Lung (tissue), 11 donors: ENCODE measurements at regions not wholly inside any gene's neighbourhood (a gene's known extent, or its start where the extent isn't known, plus 50 kb on each side); places are given as distances from the start of the nearest gene placed in this dataset.

Experiments
- ATAC-seq: fragments of 200-7000 bp; cut with Tn5 transposase; one replicate; pipeline ENCODE4 v1.9.1; 2020; ENCODE audit warnings: moderate number of reproducible peaks; ENCODE audit not compliant: insufficient read depth, low FRiP score
- DNase-seq, 3 donors: peaks; one replicate each; pipeline ENCODE4 v3.0.0-alpha.2; 2013 to 2017
- H3K27ac ChIP-seq, 2 donors: one replicate each; pipeline ENCODE4 v1.5.1; 2013; ENCODE audit warnings: mild to moderate bottlenecking in 2 of 2, moderate library complexity in 2 of 2, control low read depth in 1 of 2, inconsistent platforms in 1 of 2, low read depth in 1 of 2, low read length in 1 of 2
- H3K27me3 ChIP-seq, 3 donors: one replicate each; pipeline ENCODE4 v1.5.1; 2013; ENCODE audit warnings: low read length in 2 of 3; ENCODE audit not compliant: control insufficient read depth in 3 of 3, insufficient read depth in 3 of 3
- H3K36me3 ChIP-seq, 4 donors: one replicate each; pipeline ENCODE4 v1.5.1; 2013; ENCODE audit warnings: low read length in 4 of 4, mild to moderate bottlenecking in 1 of 4, moderate library complexity in 1 of 4; ENCODE audit not compliant: control insufficient read depth in 4 of 4, insufficient read depth in 4 of 4
- H3K4me1 ChIP-seq, 5 donors: one replicate each; pipeline ENCODE4 v1.5.1; 2013; ENCODE audit warnings: low read length in 5 of 5, mild to moderate bottlenecking in 2 of 5, moderate library complexity in 1 of 5; ENCODE audit not compliant: control insufficient read depth in 5 of 5, insufficient read depth in 5 of 5
- H3K4me3 ChIP-seq: one replicate; pipeline ENCODE4 v1.5.1; 2013; ENCODE audit warnings: mild to moderate bottlenecking, control low read depth, moderate library complexity
- H3K9ac ChIP-seq, 2 donors: one replicate each; pipeline ENCODE4 v1.5.1; 2013; ENCODE audit warnings: low read length in 2 of 2, control low read depth in 1 of 2; ENCODE audit not compliant: insufficient read depth in 1 of 2
- H3K9me3 ChIP-seq, 4 donors: one replicate each; pipeline ENCODE4 v1.5.1; 2013; ENCODE audit warnings: low read length in 3 of 4, mild to moderate bottlenecking in 1 of 4, moderate library complexity in 1 of 4; ENCODE audit not compliant: control insufficient read depth in 4 of 4, insufficient read depth in 3 of 4
- WGBS, 2 donors: extraction: QIAGEN DNeasy Blood & Tissue Kit; methylation state at CpG; one replicate each; pipeline ENCODE4 v1.1.7; 2013; 5-methylcytosine and 5-hydroxymethylcytosine counted together
- TF ChIP-seq, protein P1 (sequence below): IDR thresholded peaks from 2 replicates; pipeline ENCODE4 v1.5.1; 2012; ENCODE audit warnings: mild to moderate bottlenecking; ENCODE audit errors: control extremely low read depth, extremely low read depth
- donor health status: control.
- donor health status: control.
- donor health status: Bipolar disorder and iron deficiency.
- donor health status: healthy.
- donor health status: DM: yes; HTN: yes; CAD: no.

- DNase-seq = no peak
- Histone ChIP-seq H3K27ac (no peak overlapping the region), H3K9ac (no peak overlapping the region), H3K9me3 (no peaks in the 10 kb centered on the region), H3K36me3 (no peaks in the 10 kb centered on the region), H3K4me1 (no peaks in the 10 kb centered on the region), H3K27me3 (no peaks in the 10 kb centered on the region), H3K4me3 (no peak overlapping the region)
- no peak for ATAC-seq
- TF ChIP-seq, protein P1, sequence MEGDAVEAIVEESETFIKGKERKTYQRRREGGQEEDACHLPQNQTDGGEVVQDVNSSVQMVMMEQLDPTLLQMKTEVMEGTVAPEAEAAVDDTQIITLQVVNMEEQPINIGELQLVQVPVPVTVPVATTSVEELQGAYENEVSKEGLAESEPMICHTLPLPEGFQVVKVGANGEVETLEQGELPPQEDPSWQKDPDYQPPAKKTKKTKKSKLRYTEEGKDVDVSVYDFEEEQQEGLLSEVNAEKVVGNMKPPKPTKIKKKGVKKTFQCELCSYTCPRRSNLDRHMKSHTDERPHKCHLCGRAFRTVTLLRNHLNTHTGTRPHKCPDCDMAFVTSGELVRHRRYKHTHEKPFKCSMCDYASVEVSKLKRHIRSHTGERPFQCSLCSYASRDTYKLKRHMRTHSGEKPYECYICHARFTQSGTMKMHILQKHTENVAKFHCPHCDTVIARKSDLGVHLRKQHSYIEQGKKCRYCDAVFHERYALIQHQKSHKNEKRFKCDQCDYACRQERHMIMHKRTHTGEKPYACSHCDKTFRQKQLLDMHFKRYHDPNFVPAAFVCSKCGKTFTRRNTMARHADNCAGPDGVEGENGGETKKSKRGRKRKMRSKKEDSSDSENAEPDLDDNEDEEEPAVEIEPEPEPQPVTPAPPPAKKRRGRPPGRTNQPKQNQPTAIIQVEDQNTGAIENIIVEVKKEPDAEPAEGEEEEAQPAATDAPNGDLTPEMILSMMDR = no peak
- 93 to 98% methylated on average over 2 of the region's 2 CpGs for WGBS, 2 donors
These were observed 158.9 kb upstream of the AKIRIN2 start for GRCh38 chr6:87860902-87861301.

GRCh38 chr6:87858440-87858839 lies 156.4 kb upstream of the AKIRIN2 start:
- WGBS, 2 donors = 53 to 66% methylated on average over 1 of the region's 1 CpG
- no peak for ATAC-seq
- DNase-seq = no peak
- Histone ChIP-seq H3K9me3 (no peaks in the 10 kb centered on the region), H3K27me3 (no peaks in the 10 kb centered on the region), H3K9ac (no peak overlapping the region), H3K36me3 (no peaks in the 10 kb centered on the region), H3K4me1 (peaks cover 0 to 5% (median 0%) of the 10 kb centered on the region in 5 donors), H3K4me3 (no peak overlapping the region), H3K27ac (no peak overlapping the region)
- TF ChIP-seq, protein P1 = no peak

DNA sequence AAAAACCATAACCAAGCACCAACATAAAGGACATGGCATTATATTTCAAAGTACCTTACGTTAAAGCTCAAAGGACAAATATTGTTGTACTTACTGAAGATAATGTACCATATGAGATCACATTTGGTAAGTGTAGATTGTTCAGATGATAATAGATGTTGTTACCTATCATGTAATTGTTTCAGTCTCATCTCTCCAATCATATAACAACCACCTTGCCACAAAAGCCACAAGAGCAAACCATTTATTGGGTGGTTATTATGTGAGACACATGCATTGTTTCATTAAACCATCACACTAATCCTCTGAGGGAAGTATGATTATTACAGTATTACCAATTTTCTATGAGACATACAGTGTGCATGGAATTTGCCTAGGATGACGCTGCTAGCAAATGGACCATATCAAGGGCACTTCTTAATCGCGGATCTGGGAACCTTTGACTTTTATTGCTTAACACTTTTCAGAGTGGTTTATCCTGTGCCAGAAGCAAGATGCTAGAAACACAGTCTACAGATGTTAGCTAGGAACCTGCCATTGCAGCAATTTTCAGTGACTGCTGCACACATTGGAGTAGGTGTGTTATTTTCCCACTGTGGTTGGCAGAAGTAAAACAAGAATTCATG lies 149.8 kb upstream of the AKIRIN2 start:
- Histone ChIP-seq H3K27ac (no peak overlapping the region), H3K4me3 (no peak overlapping the region), H3K27me3 (no peaks in the 10 kb centered on the region), H3K9me3 (no peaks in the 10 kb centered on the region), H3K36me3 (no peaks in the 10 kb centered on the region), H3K9ac (no peak overlapping the region), H3K4me1 (peaks cover 0 to 14% (median 4%) of the 10 kb centered on the region in 5 donors)
- 82 to 90% methylated on average over 4 of the region's 4 CpGs for WGBS, 2 donors
- DNase-seq (peak; percentile 76 to 93 (median 91)), ATAC-seq (peak; percentile 60)
- TF ChIP-seq, protein P1 = no peak

DNA sequence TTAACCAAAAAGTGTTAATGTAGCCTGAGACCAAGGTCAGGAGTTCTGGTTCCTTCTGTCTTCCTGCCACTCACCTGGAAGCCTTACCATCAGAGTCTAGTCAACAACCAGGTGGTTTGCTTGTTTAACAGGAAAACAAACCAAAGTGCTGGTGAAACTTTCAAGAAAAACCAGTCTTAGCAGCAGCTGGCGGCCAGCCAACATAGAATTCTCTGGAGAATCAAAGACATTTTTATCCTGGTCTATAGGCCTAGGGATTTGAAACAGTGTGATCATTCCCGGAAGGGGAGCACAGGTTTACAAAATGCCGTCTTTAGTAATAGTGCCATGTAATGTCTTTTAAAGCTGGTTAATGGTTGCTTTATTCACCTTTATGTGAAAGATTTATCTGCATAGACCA lies 146.6 kb upstream of the AKIRIN2 start:
- no peaks in the 10 kb centered on the region for H3K27me3 ChIP-seq
- H3K9me3 ChIP-seq = no peaks in the 10 kb centered on the region
- DNase-seq (peak; percentile 58 to 73 (median 71)), ATAC-seq (no peak)
- 58 to 78% methylated on average over 3 of the region's 3 CpGs for whole genome bisulfite sequencing, 2 donors
- no peaks in the 10 kb centered on the region for H3K36me3 ChIP-seq
- H3K9ac ChIP-seq = no peak overlapping the region
- TF ChIP-seq, protein P1 = no peak
- no peak overlapping the region for H3K4me3 ChIP-seq
- peaks cover 0 to 12% (median 4%) of the 10 kb centered on the region in 5 donors for H3K4me1 ChIP-seq
- H3K27ac ChIP-seq = no peak overlapping the region
